Vagina (tissue), 2 donors: ENCODE measurements at regions not wholly inside any gene's neighbourhood (a gene's known extent, or its start where the extent isn't known, plus 50 kb on each side); places are given as distances from the start of the nearest gene placed in this dataset.

Experiments used
- POLR2A ChIP-seq, 2 donors: fragments of 450-650 bp; IDR thresholded peaks; one replicate each; pipeline ENCODE4 v1.6.1; 2017; ENCODE audit warnings: antibody characterized with exemption in 2 of 2, mild to moderate bottlenecking in 2 of 2, moderate library complexity in 2 of 2
- TF ChIP-seq, protein P1 (sequence below), 3 experiments: fragments of 450-650 bp in 2 of 3; fragments of 200-600 bp in 1 of 3; sonication (generic) in 1 of 3; IDR thresholded peaks; one replicate each; pipeline ENCODE4 v1.5.1; 2017 to 2019; ENCODE audit warnings: antibody characterized with exemption in 3 of 3, mild to moderate bottlenecking in 2 of 3, moderate library complexity in 2 of 3

DNA sequence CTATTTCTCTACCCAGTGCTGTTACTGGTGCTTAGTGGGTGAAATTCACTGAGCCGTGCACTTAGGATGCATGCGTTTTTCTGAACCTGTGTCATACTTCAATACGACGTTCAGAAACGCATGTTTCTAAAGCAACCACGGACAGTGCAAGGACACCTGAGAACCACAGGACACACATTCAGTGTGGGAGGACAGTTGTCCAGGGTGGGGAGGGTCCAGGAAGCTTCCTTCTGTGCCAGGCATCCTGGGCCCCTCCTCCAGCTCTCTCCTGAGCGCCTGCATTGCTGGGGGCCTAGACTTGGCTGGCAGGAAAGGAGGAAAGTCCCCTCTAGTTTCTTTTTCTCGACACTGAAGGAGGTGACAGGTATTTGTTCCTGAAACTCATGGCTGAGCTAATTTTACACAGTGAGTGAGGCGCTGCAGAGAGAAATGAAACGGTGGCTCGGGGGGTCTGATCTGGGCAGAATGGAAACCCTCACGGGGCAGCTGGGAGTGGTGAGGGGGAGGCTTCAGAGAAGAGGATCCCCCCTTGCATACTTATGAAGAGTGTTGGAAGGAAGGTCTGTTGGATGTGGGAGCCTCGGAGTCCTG, 89.9 kb downstream of the IRF8 start:
- TF ChIP-seq, protein P1, sequence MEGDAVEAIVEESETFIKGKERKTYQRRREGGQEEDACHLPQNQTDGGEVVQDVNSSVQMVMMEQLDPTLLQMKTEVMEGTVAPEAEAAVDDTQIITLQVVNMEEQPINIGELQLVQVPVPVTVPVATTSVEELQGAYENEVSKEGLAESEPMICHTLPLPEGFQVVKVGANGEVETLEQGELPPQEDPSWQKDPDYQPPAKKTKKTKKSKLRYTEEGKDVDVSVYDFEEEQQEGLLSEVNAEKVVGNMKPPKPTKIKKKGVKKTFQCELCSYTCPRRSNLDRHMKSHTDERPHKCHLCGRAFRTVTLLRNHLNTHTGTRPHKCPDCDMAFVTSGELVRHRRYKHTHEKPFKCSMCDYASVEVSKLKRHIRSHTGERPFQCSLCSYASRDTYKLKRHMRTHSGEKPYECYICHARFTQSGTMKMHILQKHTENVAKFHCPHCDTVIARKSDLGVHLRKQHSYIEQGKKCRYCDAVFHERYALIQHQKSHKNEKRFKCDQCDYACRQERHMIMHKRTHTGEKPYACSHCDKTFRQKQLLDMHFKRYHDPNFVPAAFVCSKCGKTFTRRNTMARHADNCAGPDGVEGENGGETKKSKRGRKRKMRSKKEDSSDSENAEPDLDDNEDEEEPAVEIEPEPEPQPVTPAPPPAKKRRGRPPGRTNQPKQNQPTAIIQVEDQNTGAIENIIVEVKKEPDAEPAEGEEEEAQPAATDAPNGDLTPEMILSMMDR (IDR thresholded peaks at IDR 0.05), result no peak
- no peak for TF ChIP-seq POLR2A (IDR thresholded peaks at IDR 0.05)
